H9 (cell line): ENCODE measurements at regions not wholly inside any gene's neighbourhood (a gene's known extent, or its start where the extent isn't known, plus 50 kb on each side); places are given as distances from the start of the nearest gene placed in this dataset.

ENCODE experiments used
- DNase-seq: peaks from one replicate; pipeline ENCODE4 v3.0.0-alpha.2; 2017
- H2AFZ ChIP-seq: one replicate; pipeline ENCODE4 v1.6.1; 2013; ENCODE audit warnings: mild to moderate bottlenecking, low read length, control low read depth, moderate library complexity
- H2AK5ac ChIP-seq: 2 replicates; pipeline ENCODE4 v1.6.1; 2013; ENCODE audit warnings: low read length, control low read depth, mixed read lengths; ENCODE audit not compliant: insufficient read length
- H2BK120ac ChIP-seq: one replicate; pipeline ENCODE4 v1.6.1; 2013; ENCODE audit warnings: low read depth, mild to moderate bottlenecking, low read length, control low read depth, inconsistent platforms; ENCODE audit not compliant: poor library complexity, severe bottlenecking
- H2BK12ac ChIP-seq: 2 replicates; pipeline ENCODE4 v1.6.1; 2013; ENCODE audit warnings: low read length, control low read depth, mixed read lengths, low read depth; ENCODE audit not compliant: insufficient read length
- H2BK15ac ChIP-seq: 2 replicates; pipeline ENCODE4 v1.6.1; 2013; ENCODE audit warnings: low read depth, low read length, control low read depth
- H2BK20ac ChIP-seq: one replicate; pipeline ENCODE4 v1.6.1; 2013; ENCODE audit warnings: low read depth, mild to moderate bottlenecking, low read length, control low read depth, inconsistent platforms; ENCODE audit not compliant: poor library complexity, severe bottlenecking
- H2BK5ac ChIP-seq: 2 replicates; pipeline ENCODE4 v1.6.1; 2013; ENCODE audit warnings: low read length, control low read depth, mixed read lengths; ENCODE audit not compliant: insufficient read length
- H3K14ac ChIP-seq: 2 replicates; pipeline ENCODE4 v1.6.1; 2013; ENCODE audit warnings: low read length, control low read depth; ENCODE audit not compliant: insufficient read depth
- H3K18ac ChIP-seq: 2 replicates; pipeline ENCODE4 v1.6.1; 2013; ENCODE audit warnings: low read depth, mild to moderate bottlenecking, mixed read lengths, low read length, control low read depth; ENCODE audit not compliant: insufficient read length
- H3K23ac ChIP-seq: 2 replicates; pipeline ENCODE4 v1.6.1; 2013; ENCODE audit warnings: low read length, control low read depth, mixed read lengths, low read depth; ENCODE audit not compliant: insufficient read length
- H3K23me2 ChIP-seq: 2 replicates; pipeline ENCODE4 v1.6.1; 2013; ENCODE audit warnings: low read depth, mild to moderate bottlenecking, mixed read lengths, low read length, control low read depth; ENCODE audit not compliant: insufficient read length, poor library complexity, severe bottlenecking
- H3K27ac ChIP-seq: 2 replicates; pipeline ENCODE4 v1.5.1; 2013; ENCODE audit warnings: low read length, control low read depth, mixed read lengths, low read depth; ENCODE audit not compliant: insufficient read length
- H3K27me3 ChIP-seq: 2 replicates; pipeline ENCODE4 v1.6.1; 2013; ENCODE audit warnings: low read length, control low read depth, inconsistent platforms; ENCODE audit not compliant: insufficient read depth
- H3K4ac ChIP-seq: 2 replicates; pipeline ENCODE4 v1.6.1; 2013; ENCODE audit warnings: low read depth, mild to moderate bottlenecking, control low read depth, inconsistent platforms, low read length, moderate library complexity
- H3K4me1 ChIP-seq: 2 replicates; pipeline ENCODE4 v1.6.1; 2013; ENCODE audit warnings: low read length, control low read depth, inconsistent platforms; ENCODE audit not compliant: insufficient read depth
- H3K4me2 ChIP-seq: 2 replicates; pipeline ENCODE4 v1.6.1; 2013; ENCODE audit warnings: low read length, control low read depth, mixed read lengths; ENCODE audit not compliant: insufficient read length, insufficient read depth
- H3K56ac ChIP-seq: 2 replicates; pipeline ENCODE4 v1.6.1; 2013; ENCODE audit warnings: low read depth, mild to moderate bottlenecking, mixed read lengths, low read length, control low read depth; ENCODE audit not compliant: insufficient read length
- H3K79me1 ChIP-seq: 2 replicates; pipeline ENCODE4 v1.6.1; 2013; ENCODE audit warnings: low read depth, mild to moderate bottlenecking, moderate library complexity, low read length, control low read depth, inconsistent platforms; ENCODE audit not compliant: insufficient read depth, poor library complexity, severe bottlenecking
- H3K79me2 ChIP-seq: 2 replicates; pipeline ENCODE4 v1.6.1; 2013; ENCODE audit warnings: low read length, control low read depth, inconsistent platforms; ENCODE audit not compliant: insufficient read depth
- H3K9ac ChIP-seq: 2 replicates; pipeline ENCODE4 v1.6.1; 2013; ENCODE audit warnings: low read length, control low read depth, mixed read lengths; ENCODE audit not compliant: insufficient read length; ENCODE audit errors: extremely low read depth
- H3K9me3 ChIP-seq: one replicate; pipeline ENCODE4 v1.6.1; 2013; ENCODE audit warnings: low read depth, low read length, inconsistent platforms; ENCODE audit not compliant: control insufficient read depth
- H3T11ph ChIP-seq: one replicate; pipeline ENCODE4 v1.6.1; 2013; ENCODE audit warnings: mild to moderate bottlenecking, low read length, control low read depth, inconsistent platforms
- H4K20me1 ChIP-seq: one replicate; pipeline ENCODE4 v1.6.1; 2013; ENCODE audit not compliant: control insufficient read depth, insufficient read length, insufficient read depth
- H4K5ac ChIP-seq: 2 replicates; pipeline ENCODE4 v1.6.1; 2013; ENCODE audit warnings: low read depth, mild to moderate bottlenecking, mixed read lengths, low read length, control low read depth; ENCODE audit not compliant: insufficient read length
- H4K8ac ChIP-seq: replicated peaks from 2 replicates; pipeline ENCODE4 v1.6.1; 2013; ENCODE audit warnings: low read length, control low read depth, mixed read lengths, low read depth; ENCODE audit not compliant: insufficient read length
- H4K91ac ChIP-seq: 2 replicates; pipeline ENCODE4 v1.6.1; 2013; ENCODE audit warnings: low read depth, mild to moderate bottlenecking, moderate library complexity, mixed read lengths, low read length, control low read depth; ENCODE audit not compliant: insufficient read length
- H3K27ac Mint-ChIP-seq, 3 experiments: 2 replicates in 2 of 3; 3 replicates in 1 of 3; pipeline ENCODE4 v1.8.0; 2020 to 2021; ENCODE audit warnings: mixed read lengths in 3 of 3, mild to moderate bottlenecking in 1 of 3, moderate library complexity in 1 of 3
- H3K27me3 Mint-ChIP-seq: 2 replicates; pipeline ENCODE4 v1.8.0; 2021; ENCODE audit warnings: low read depth, mild to moderate bottlenecking, moderate library complexity, mixed read lengths
- H3K36me3 Mint-ChIP-seq, 3 experiments: 2 replicates in 2 of 3; 3 replicates in 1 of 3; pipeline ENCODE4 v1.8.0; 2020 to 2021; ENCODE audit warnings: low read depth in 3 of 3, mixed read lengths in 3 of 3; ENCODE audit not compliant: insufficient read depth in 1 of 3
- H3K4me1 Mint-ChIP-seq, 2 experiments: 2 replicates each; pipeline ENCODE4 v1.8.0; 2020; ENCODE audit warnings: mixed read lengths in 2 of 2
- H3K4me3 Mint-ChIP-seq, 2 experiments: 2 replicates in 1 of 2; 3 replicates in 1 of 2; pipeline ENCODE4 v1.8.0; 2020 to 2021; ENCODE audit warnings: mild to moderate bottlenecking in 2 of 2, mixed read lengths in 2 of 2, moderate library complexity in 1 of 2
- H3K9me3 Mint-ChIP-seq, 2 experiments: 2 replicates in 1 of 2; 3 replicates in 1 of 2; pipeline ENCODE4 v1.8.0; 2020; ENCODE audit warnings: mild to moderate bottlenecking in 2 of 2, mixed read lengths in 2 of 2, moderate library complexity in 1 of 2
- WGBS: extraction: QIAGEN DNeasy Blood & Tissue Kit; methylation state at CpG from one replicate; pipeline ENCODE4 v1.1.7; 2013; ENCODE audit warnings: missing lambda C conversion rate, low lambda C conversion rate, mixed read lengths; ENCODE audit not compliant: insufficient read length; ENCODE audit errors: extremely low coverage; 5-methylcytosine and 5-hydroxymethylcytosine counted together
- TF ChIP-seq, protein P1 (sequence below): fragments of 200-600 bp; sonication (generic); conservative IDR thresholded peaks from 3 replicates; pipeline ENCODE4 v1.8.0; 2021; ENCODE audit warnings: antibody characterized with exemption, mild to moderate bottlenecking

DNA sequence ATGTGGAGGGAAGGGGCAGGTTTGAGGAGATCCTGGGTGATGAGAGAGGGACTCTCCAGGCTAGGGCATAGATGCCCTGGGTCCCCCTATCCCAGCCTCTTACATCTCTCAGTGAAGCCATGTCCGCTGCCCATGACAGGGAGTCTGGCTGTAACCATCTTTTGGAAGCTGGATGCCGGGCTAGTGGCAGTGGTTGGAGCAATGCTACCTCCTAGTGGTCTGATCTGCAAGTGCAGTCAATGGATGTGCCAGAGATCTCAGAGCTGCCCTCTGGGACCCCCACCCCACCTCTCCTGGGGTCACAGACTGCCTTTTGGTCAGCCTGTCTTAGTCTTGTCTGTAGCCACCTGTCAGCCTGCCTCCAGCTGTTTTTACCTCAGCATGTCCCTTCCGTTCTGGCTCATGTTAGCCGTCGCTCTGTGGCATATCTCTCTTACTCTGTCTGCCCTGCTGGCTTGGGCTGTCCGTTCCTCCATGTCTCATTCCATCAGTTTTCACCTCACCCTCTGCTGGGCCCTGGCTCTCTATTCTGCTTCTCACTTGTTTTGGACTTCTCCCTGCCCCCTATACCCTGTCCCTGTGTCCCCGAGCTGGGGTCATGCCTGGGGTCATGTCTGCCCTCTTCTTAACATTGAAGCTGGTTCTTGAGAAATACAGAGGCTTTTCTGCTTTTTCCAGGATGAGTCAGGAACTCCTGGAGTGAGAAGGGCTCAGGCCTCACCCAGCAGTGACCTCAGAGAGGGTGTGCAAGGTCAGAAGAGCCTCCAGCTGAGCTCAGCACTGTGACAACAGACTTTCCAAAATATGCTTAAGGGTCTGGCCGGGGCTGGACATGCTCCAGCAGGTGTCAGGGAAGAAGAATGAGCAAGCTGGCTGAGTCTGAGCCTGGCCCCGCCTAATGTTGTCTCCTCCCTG, 52.0 kb upstream of the THY1 start:
- H3K4me1 ChIP-seq: peaks cover 3% of the 10 kb centered on the region; the same call in 1 of the 2 replicates
- no peak overlapping the region for H3K27ac ChIP-seq
- no peak overlapping the region for H3K4ac ChIP-seq
- no peak overlapping the region for H3K14ac ChIP-seq
- H2AFZ ChIP-seq: no peak overlapping the region
- Mint-ChIP-seq H3K27ac (no peak overlapping the region), H3K4me3 (no peak overlapping the region), H3K4me1 (peaks cover 17 to 23% of the 10 kb centered on the region in 2 experiments), H3K9me3 (no peaks in the 10 kb centered on the region; a peak in 1 of 5 replicates), H3K36me3 (no peaks in the 10 kb centered on the region; a peak in 1 of 7 replicates), H3K27me3 (peaks cover 20% of the 10 kb centered on the region)
- H4K91ac ChIP-seq: no peak overlapping the region
- H3K18ac ChIP-seq: no peak overlapping the region
- no peak overlapping the region for H4K5ac ChIP-seq
- no peak overlapping the region for H4K8ac ChIP-seq
- no peak overlapping the region for H2BK120ac ChIP-seq
- no peaks in the 10 kb centered on the region for H3K23me2 ChIP-seq
- H3K79me2 ChIP-seq: no peaks in the 10 kb centered on the region
- H3K9ac ChIP-seq: no peak overlapping the region
- no peaks in the 10 kb centered on the region for H3K9me3 ChIP-seq
- no peak overlapping the region for H2BK20ac ChIP-seq
- H3K79me1 ChIP-seq: no peaks in the 10 kb centered on the region
- no peaks in the 10 kb centered on the region for H4K20me1 ChIP-seq
- no peaks in the 10 kb centered on the region for H3K27me3 ChIP-seq
- WGBS: no CpG with 5 or more reads among the region's 9 CpGs
- no peak overlapping the region for H2BK12ac ChIP-seq
- TF ChIP-seq, protein P1, sequence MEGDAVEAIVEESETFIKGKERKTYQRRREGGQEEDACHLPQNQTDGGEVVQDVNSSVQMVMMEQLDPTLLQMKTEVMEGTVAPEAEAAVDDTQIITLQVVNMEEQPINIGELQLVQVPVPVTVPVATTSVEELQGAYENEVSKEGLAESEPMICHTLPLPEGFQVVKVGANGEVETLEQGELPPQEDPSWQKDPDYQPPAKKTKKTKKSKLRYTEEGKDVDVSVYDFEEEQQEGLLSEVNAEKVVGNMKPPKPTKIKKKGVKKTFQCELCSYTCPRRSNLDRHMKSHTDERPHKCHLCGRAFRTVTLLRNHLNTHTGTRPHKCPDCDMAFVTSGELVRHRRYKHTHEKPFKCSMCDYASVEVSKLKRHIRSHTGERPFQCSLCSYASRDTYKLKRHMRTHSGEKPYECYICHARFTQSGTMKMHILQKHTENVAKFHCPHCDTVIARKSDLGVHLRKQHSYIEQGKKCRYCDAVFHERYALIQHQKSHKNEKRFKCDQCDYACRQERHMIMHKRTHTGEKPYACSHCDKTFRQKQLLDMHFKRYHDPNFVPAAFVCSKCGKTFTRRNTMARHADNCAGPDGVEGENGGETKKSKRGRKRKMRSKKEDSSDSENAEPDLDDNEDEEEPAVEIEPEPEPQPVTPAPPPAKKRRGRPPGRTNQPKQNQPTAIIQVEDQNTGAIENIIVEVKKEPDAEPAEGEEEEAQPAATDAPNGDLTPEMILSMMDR: peak; percentile 95
- H2AK5ac ChIP-seq: no peak overlapping the region
- no peak overlapping the region for H3K23ac ChIP-seq
- DNase-seq: peak; percentile 84
- H3T11ph ChIP-seq: no peak overlapping the region
- H3K56ac ChIP-seq: no peak overlapping the region
- H2BK15ac ChIP-seq: no peak overlapping the region
- no peak overlapping the region for H3K4me2 ChIP-seq
- H2BK5ac ChIP-seq: no peak overlapping the region
